Osteoblast (primary cell): ENCODE measurements at regions not wholly inside any gene's neighbourhood (a gene's known extent, or its start where the extent isn't known, plus 50 kb on each side); places are given as distances from the start of the nearest gene placed in this dataset.
A peak's percentile ranks its signal among the peaks of the same experiment; 100 is the strongest.

ENCODE experiments used
- DNase-seq: peaks from one replicate; pipeline ENCODE4 v3.0.0; 2011; ENCODE audit warnings: low spot score, mixed read lengths; ENCODE audit not compliant: insufficient read length; ENCODE audit errors: missing footprints
- H2AFZ ChIP-seq: 2 replicates; pipeline ENCODE4 v1.6.0; 2011; ENCODE audit warnings: mild to moderate bottlenecking, low read length
- H3K27ac ChIP-seq: 2 replicates; pipeline ENCODE4 v1.5.1; 2011; ENCODE audit warnings: mild to moderate bottlenecking, low read depth, low read length, moderate library complexity
- H3K27me3 ChIP-seq: 2 replicates; pipeline ENCODE4 v1.6.0; 2012; ENCODE audit warnings: mild to moderate bottlenecking, control low read depth, inconsistent platforms, low read length, moderate library complexity; ENCODE audit not compliant: insufficient read depth
- H3K36me3 ChIP-seq: 2 replicates; pipeline ENCODE4 v1.5.1; 2011; ENCODE audit warnings: mild to moderate bottlenecking, low read length, control low read depth, moderate library complexity; ENCODE audit not compliant: insufficient read depth
- H3K4me1 ChIP-seq: 2 replicates; pipeline ENCODE4 v1.5.1; 2011; ENCODE audit warnings: mild to moderate bottlenecking, low read length, control low read depth, moderate library complexity; ENCODE audit not compliant: insufficient read depth
- H3K4me2 ChIP-seq: 2 replicates; pipeline ENCODE4 v1.6.0; 2011; ENCODE audit warnings: mild to moderate bottlenecking, low read length; ENCODE audit not compliant: insufficient read depth
- H3K4me3 ChIP-seq: fragments of 200-600 bp; sonication (generic); 3 replicates; pipeline ENCODE4 v1.5.1; 2012; ENCODE audit warnings: mild to moderate bottlenecking, low read length, inconsistent platforms; ENCODE audit not compliant: insufficient read depth
- H3K79me2 ChIP-seq: 2 replicates; pipeline ENCODE4 v1.6.0; 2012; ENCODE audit warnings: mild to moderate bottlenecking, low read length, control low read depth, inconsistent platforms; ENCODE audit not compliant: insufficient read depth
- H3K9me3 ChIP-seq: 2 replicates; pipeline ENCODE4 v1.5.1; 2011; ENCODE audit warnings: low read depth, low read length, control low read depth
- H4K20me1 ChIP-seq: 2 replicates; pipeline ENCODE4 v1.6.0; 2012; ENCODE audit warnings: mild to moderate bottlenecking, low read length, control low read depth; ENCODE audit not compliant: insufficient read depth
- CTCF ChIP-seq: IDR thresholded peaks from 2 replicates; pipeline ENCODE4 v1.5.1; 2011; ENCODE audit warnings: mild to moderate bottlenecking, low read depth, low read length, moderate library complexity; ENCODE audit errors: extremely low read depth

- H3K36me3 ChIP-seq = no peaks in the 10 kb centered on the region
- H3K4me1 ChIP-seq = peaks cover 19% of the 10 kb centered on the region
- no peak overlapping the region for H3K4me3 ChIP-seq
- no peak overlapping the region for H3K27ac ChIP-seq
- H3K9me3 ChIP-seq = no peaks in the 10 kb centered on the region
- no peak overlapping the region for H3K4me2 ChIP-seq
- H3K79me2 ChIP-seq = no peaks in the 10 kb centered on the region
- no peaks in the 10 kb centered on the region for H4K20me1 ChIP-seq
- H2AFZ ChIP-seq = no peak overlapping the region
- TF ChIP-seq CTCF = no peak
- no peaks in the 10 kb centered on the region for H3K27me3 ChIP-seq
- DNase-seq = peak; percentile 61
Observed at GRCh38 chr12:46891306-46891705, 65.5 kb upstream of the SLC38A4 start.

GRCh38 chr12:46892034-46892705 is 66.4 kb upstream of the SLC38A4 start:
- Histone ChIP-seq H3K27ac (no peak overlapping the region), H3K4me2 (no peak overlapping the region), H3K4me1 (peaks cover 10% of the 10 kb centered on the region), H4K20me1 (no peaks in the 10 kb centered on the region), H3K79me2 (no peaks in the 10 kb centered on the region), H3K4me3 (no peak overlapping the region), H3K9me3 (no peaks in the 10 kb centered on the region), H2AFZ (peak overlapping the region; percentile 36), H3K27me3 (no peaks in the 10 kb centered on the region), H3K36me3 (no peaks in the 10 kb centered on the region)
- no peak for TF ChIP-seq CTCF
- peak; percentile 27 for DNase-seq

GRCh38 chr12:46892887-46893286 is 67.1 kb upstream of the SLC38A4 start:
- DNase-seq = peak; percentile 41
- no peak for TF ChIP-seq CTCF
- no peaks in the 10 kb centered on the region for H3K27me3 ChIP-seq
- H2AFZ ChIP-seq = no peak overlapping the region
- no peaks in the 10 kb centered on the region for H3K36me3 ChIP-seq
- peaks cover 8% of the 10 kb centered on the region for H3K4me1 ChIP-seq
- H3K79me2 ChIP-seq = no peaks in the 10 kb centered on the region
- H3K4me3 ChIP-seq = no peak overlapping the region
- H3K4me2 ChIP-seq = no peak overlapping the region
- H3K27ac ChIP-seq = no peak overlapping the region
- no peaks in the 10 kb centered on the region for H3K9me3 ChIP-seq
- no peaks in the 10 kb centered on the region for H4K20me1 ChIP-seq

- H3K4me1 ChIP-seq = peaks cover 8% of the 10 kb centered on the region
- no peaks in the 10 kb centered on the region for H3K36me3 ChIP-seq
- no peaks in the 10 kb centered on the region for H3K27me3 ChIP-seq
- H3K79me2 ChIP-seq = no peaks in the 10 kb centered on the region
- no peaks in the 10 kb centered on the region for H3K9me3 ChIP-seq
- no peak for TF ChIP-seq CTCF
- no peak overlapping the region for H3K4me2 ChIP-seq
- H4K20me1 ChIP-seq = no peaks in the 10 kb centered on the region
- no peak overlapping the region for H2AFZ ChIP-seq
- no peak overlapping the region for H3K27ac ChIP-seq
- no peak for DNase-seq
- H3K4me3 ChIP-seq = no peak overlapping the region
Observed at GRCh38 chr12:46893434-46893833, 67.6 kb upstream of the SLC38A4 start.
